WTC11 (cell line): ENCODE measurements at regions not wholly inside any gene's neighbourhood (a gene's known extent, or its start where the extent isn't known, plus 50 kb on each side); places are given as distances from the start of the nearest gene placed in this dataset.

Experiments used
- ATAC-seq: fragments of 200-7000 bp; cut with Tn5 transposase; 2 replicates; pipeline ENCODE4 v1.10.0; 2021; ENCODE audit warnings: mild to moderate bottlenecking, moderate library complexity
- CTCF ChIA-PET: fragments of 300-600 bp; sonication (Branson Sonifier 250); formaldehyde crosslinking; loops from one replicate; lab custom pipeline; 2021; ENCODE audit warnings: antibody characterized with exemption; lab: Charles Lee
- POLR2A ChIA-PET: fragments of 350-600 bp; sonication (Branson Sonifier 250); formaldehyde crosslinking; loops from one replicate; lab custom pipeline; 2021; ENCODE audit warnings: antibody characterized with exemption; lab: Charles Lee
- DNase-seq: peaks from one replicate; pipeline ENCODE4 v3.0.0; 2021; ENCODE audit warnings: low spot score
- H3K27ac Mint-ChIP-seq: 2 replicates; pipeline ENCODE4 v1.8.0; 2021; ENCODE audit warnings: mixed read lengths
- H3K27me3 Mint-ChIP-seq: 2 replicates; pipeline ENCODE4 v1.8.0; 2021; ENCODE audit warnings: low read depth, mild to moderate bottlenecking, moderate library complexity, mixed read lengths
- H3K36me3 Mint-ChIP-seq: 2 replicates; pipeline ENCODE4 v1.8.0; 2021; ENCODE audit warnings: mixed read lengths
- H3K4me1 Mint-ChIP-seq: 2 replicates; pipeline ENCODE4 v1.8.0; 2022; ENCODE audit warnings: mixed read lengths
- H3K4me3 Mint-ChIP-seq: 2 replicates; pipeline ENCODE4 v1.8.0; 2021; ENCODE audit warnings: mild to moderate bottlenecking, moderate library complexity, mixed read lengths
- H3K9me3 Mint-ChIP-seq: 2 replicates; pipeline ENCODE4 v1.8.0; 2021; ENCODE audit warnings: mixed read lengths
- AR ChIP-seq: fragments of 250-450 bp; sonication (Bioruptor Pico); IDR thresholded peaks from 2 replicates; pipeline ENCODE4 v1.9.0; 2021; ENCODE audit warnings: mild to moderate bottlenecking
- E2F1 ChIP-seq: sonication (generic); formaldehyde crosslinking; IDR thresholded peaks from 2 replicates; pipeline ENCODE4 v1.8.0; 2022; ENCODE audit warnings: mild to moderate bottlenecking, missing genetic modification reagents
- ERG ChIP-seq: fragments of 250-450 bp; sonication (Bioruptor Pico); IDR thresholded peaks from 2 replicates; pipeline ENCODE4 v1.8.0; 2021; ENCODE audit warnings: mild to moderate bottlenecking
- ESRRA ChIP-seq: sonication (generic); formaldehyde crosslinking; IDR thresholded peaks from 2 replicates; pipeline ENCODE4 v1.8.1; 2022; ENCODE audit warnings: mild to moderate bottlenecking, missing genetic modification reagents, borderline replicate concordance
- FOXJ3 ChIP-seq: sonication (generic); formaldehyde crosslinking; IDR thresholded peaks from 2 replicates; pipeline ENCODE4 v1.9.0; 2021; ENCODE audit warnings: missing genetic modification reagents, mild to moderate bottlenecking, borderline replicate concordance
- IRF2 ChIP-seq: sonication (generic); formaldehyde crosslinking; IDR thresholded peaks from 2 replicates; pipeline ENCODE4 v1.8.0; 2022; ENCODE audit warnings: low read depth, missing genetic modification reagents, borderline replicate concordance
- JAZF1 ChIP-seq: fragments of 250-450 bp; sonication (Bioruptor Pico); IDR thresholded peaks from 2 replicates; pipeline ENCODE4 v1.9.0; 2021; ENCODE audit warnings: moderate library complexity, mild to moderate bottlenecking, inconsistent platforms
- JUN ChIP-seq: sonication (generic); formaldehyde crosslinking; IDR thresholded peaks from 2 replicates; pipeline ENCODE4 v1.8.0; 2023; ENCODE audit warnings: mild to moderate bottlenecking, missing genetic modification reagents
- MAX ChIP-seq: sonication (generic); formaldehyde crosslinking; IDR thresholded peaks from 2 replicates; pipeline ENCODE4 v1.8.0; 2022; ENCODE audit warnings: mild to moderate bottlenecking, missing genetic modification reagents
- NFE2L1 ChIP-seq: sonication (generic); formaldehyde crosslinking; IDR thresholded peaks from 2 replicates; pipeline ENCODE4 v1.8.1; 2023; ENCODE audit warnings: missing genetic modification reagents
- NFYB ChIP-seq: sonication (generic); formaldehyde crosslinking; conservative IDR thresholded peaks from 2 replicates; pipeline ENCODE4 v1.8.0; 2022; ENCODE audit warnings: low read depth, missing genetic modification reagents
- NR3C1 ChIP-seq: sonication (generic); formaldehyde crosslinking; conservative IDR thresholded peaks from 2 replicates; pipeline ENCODE4 v1.8.1; 2023; ENCODE audit warnings: low read depth, mild to moderate bottlenecking, missing genetic modification reagents
- SMAD3 ChIP-seq: sonication (generic); formaldehyde crosslinking; IDR thresholded peaks from 2 replicates; pipeline ENCODE4 v1.8.0; 2022; ENCODE audit warnings: missing genetic modification reagents, mild to moderate bottlenecking, borderline replicate concordance
- SMAD4 ChIP-seq: sonication (generic); formaldehyde crosslinking; IDR thresholded peaks from 2 replicates; pipeline ENCODE4 v1.8.0; 2022; ENCODE audit warnings: mild to moderate bottlenecking, missing genetic modification reagents
- STAT6 ChIP-seq: sonication (generic); formaldehyde crosslinking; conservative IDR thresholded peaks from 2 replicates; pipeline ENCODE4 v1.8.1; 2023; ENCODE audit warnings: mild to moderate bottlenecking, low read depth, missing genetic modification reagents, moderate library complexity
- TCF7 ChIP-seq: sonication (generic); formaldehyde crosslinking; IDR thresholded peaks from 2 replicates; pipeline ENCODE4 v1.8.0; 2022; ENCODE audit warnings: mild to moderate bottlenecking, low read depth, missing genetic modification reagents, moderate library complexity
- TP53 ChIP-seq: sonication (generic); formaldehyde crosslinking; IDR thresholded peaks from 2 replicates; pipeline ENCODE4 v1.8.1; 2023; ENCODE audit warnings: mild to moderate bottlenecking, missing genetic modification reagents
- ZMAT4 ChIP-seq: fragments of 250-450 bp; sonication (Bioruptor Pico); IDR thresholded peaks from 2 replicates; pipeline ENCODE4 v1.9.0; 2021; ENCODE audit warnings: mild to moderate bottlenecking
- ZNF121 ChIP-seq: sonication (generic); formaldehyde crosslinking; IDR thresholded peaks from 2 replicates; pipeline ENCODE4 v1.8.0; 2023; ENCODE audit warnings: missing genetic modification reagents
- ZNF138 ChIP-seq: sonication (generic); formaldehyde crosslinking; conservative IDR thresholded peaks from 2 replicates; pipeline ENCODE4 v1.8.1; 2022; ENCODE audit warnings: mild to moderate bottlenecking, moderate library complexity, missing genetic modification reagents
- ZNF219 ChIP-seq: sonication (generic); formaldehyde crosslinking; IDR thresholded peaks from 2 replicates; pipeline ENCODE4 v1.8.0; 2023; ENCODE audit warnings: missing genetic modification reagents, mild to moderate bottlenecking, borderline replicate concordance
- ZNF232 ChIP-seq: sonication (generic); formaldehyde crosslinking; IDR thresholded peaks from 2 replicates; pipeline ENCODE4 v1.8.0; 2022; ENCODE audit warnings: mild to moderate bottlenecking, missing genetic modification reagents
- ZNF263 ChIP-seq: sonication (generic); formaldehyde crosslinking; IDR thresholded peaks from 2 replicates; pipeline ENCODE4 v1.8.1; 2022; ENCODE audit warnings: low read depth, mild to moderate bottlenecking, moderate library complexity, missing genetic modification reagents
- ZNF317 ChIP-seq: sonication (generic); formaldehyde crosslinking; IDR thresholded peaks from 2 replicates; pipeline ENCODE4 v1.8.1; 2023; ENCODE audit warnings: low read depth, mild to moderate bottlenecking, moderate library complexity, missing genetic modification reagents, borderline replicate concordance
- ZNF416 ChIP-seq: fragments of 250-450 bp; sonication (Bioruptor Pico); IDR thresholded peaks from 2 replicates; pipeline ENCODE4 v1.9.0; 2021; ENCODE audit warnings: mild to moderate bottlenecking, inconsistent platforms

- Mint-ChIP-seq H3K27me3 (peaks cover 11% of the 10 kb centered on the region), H3K9me3 (peaks cover 8% of the 10 kb centered on the region; the same call in 1 of the 2 replicates), H3K27ac (no peak overlapping the region), H3K4me1 (no peaks in the 10 kb centered on the region), H3K36me3 (no peaks in the 10 kb centered on the region), H3K4me3 (no peak overlapping the region)
- no peak for TF ChIP-seq ZNF138 (CRISPR knock-in tag)
- TF ChIP-seq ESRRA (CRISPR knock-in tag) = no peak
- no peak for TF ChIP-seq JAZF1 (CRISPR knock-in tag)
- TF ChIP-seq ZNF232 = no peak
- TF ChIP-seq E2F1 = no peak
- TF ChIP-seq MAX (CRISPR knock-in tag) = no peak
- no peak for TF ChIP-seq ZNF416
- no peak for TF ChIP-seq ZNF263 (CRISPR knock-in tag)
- no peak for ATAC-seq
- POLR2A ChIA-PET = no interaction called here
- no peak for DNase-seq
- CTCF ChIA-PET = interaction anchor here (0.7 kb wide), 1 partner anchor 125 kb away, joined by 3 read pairs; no protein-coding TSS in a partner anchor
These were observed 136.5 kb upstream of the GJB5 start for GRCh38 chr1:34618381-34618780.

GRCh38 chr1:34619256-34619655 lies 135.6 kb upstream of the GJB5 start:
- H3K36me3 Mint-ChIP-seq = no peaks in the 10 kb centered on the region
- ATAC-seq (no peak), DNase-seq (no peak)
- POLR2A ChIA-PET = no interaction called here
- H3K4me1 Mint-ChIP-seq = no peaks in the 10 kb centered on the region
- H3K4me3 Mint-ChIP-seq = no peak overlapping the region
- H3K27ac Mint-ChIP-seq = no peak overlapping the region
- no peak for TF ChIP-seq NR3C1 (CRISPR knock-in tag)
- TF ChIP-seq STAT6 (CRISPR knock-in tag) = no peak
- TF ChIP-seq JUN (CRISPR knock-in tag) = no peak
- no peak for TF ChIP-seq ERG (CRISPR knock-in tag)
- TF ChIP-seq SMAD3 (CRISPR knock-in tag) = no peak
- no peak for TF ChIP-seq SMAD4
- no peak for TF ChIP-seq ZMAT4 (CRISPR knock-in tag)
- TF ChIP-seq TCF7 (CRISPR knock-in tag) = no peak
- no peak for TF ChIP-seq ZNF317
- TF ChIP-seq ZNF121 (CRISPR knock-in tag) = no peak
- TF ChIP-seq, all 79 proteins: peak for 0
- Mint-ChIP-seq H3K9me3 (0 out of 2 replicates have a peak, but pooled peaks cover 3% of the 10 kb centered on the region), H3K27me3 (peaks cover 11% of the 10 kb centered on the region)
- CTCF ChIA-PET = interaction anchor here (0.7 kb wide), 1 partner anchor 124 kb away, joined by 3 read pairs; no protein-coding TSS in a partner anchor

- ChIA-PET POLR2A (no interaction called here), CTCF (no interaction called here)
- DNase-seq (no peak), ATAC-seq (no peak)
- H3K9me3 Mint-ChIP-seq = no peaks in the 10 kb centered on the region
- no peaks in the 10 kb centered on the region for H3K36me3 Mint-ChIP-seq
- H3K27ac Mint-ChIP-seq = no peak overlapping the region
- H3K4me1 Mint-ChIP-seq = no peaks in the 10 kb centered on the region
- no peak overlapping the region for H3K4me3 Mint-ChIP-seq
- H3K27me3 Mint-ChIP-seq = peaks cover 4% of the 10 kb centered on the region
- TF ChIP-seq NFYB (CRISPR knock-in tag) (no peak), ZNF219 (no peak), NFE2L1 (CRISPR knock-in tag) (no peak), IRF2 (CRISPR knock-in tag) (no peak), AR (CRISPR knock-in tag) (no peak), FOXJ3 (no peak), ERG (CRISPR knock-in tag) (no peak), TP53 (CRISPR knock-in tag) (no peak)
These were observed 132.9 kb upstream of the GJB5 start for GRCh38 chr1:34621916-34622315.
